Vagina (tissue), 2 donors: ENCODE measurements at regions not wholly inside any gene's neighbourhood (a gene's known extent, or its start where the extent isn't known, plus 50 kb on each side); places are given as distances from the start of the nearest gene placed in this dataset.

ENCODE experiments used
- DNase-seq, 2 donors: peaks; one replicate each; pipeline ENCODE4 v3.0.0-alpha.2; 2017; ENCODE audit errors: extremely low spot score in 2 of 2
- H3K27ac ChIP-seq: fragments of 200-600 bp; sonication (generic); one replicate; pipeline ENCODE4 v1.5.1; 2019
- H3K27me3 ChIP-seq: fragments of 200-600 bp; sonication (generic); one replicate; pipeline ENCODE4 v1.5.1; 2019
- H3K36me3 ChIP-seq, 2 donors: fragments of 200-600 bp; sonication (generic); one replicate each; pipeline ENCODE4 v1.5.1; 2017 to 2019
- H3K4me1 ChIP-seq: fragments of 200-600 bp; sonication (generic); one replicate; pipeline ENCODE4 v1.5.1; 2019
- H3K4me3 ChIP-seq, 2 donors: fragments of 200-600 bp; sonication (generic); 1 replicate in 1 of 2; 2 replicates in 1 of 2; pipeline ENCODE4 v1.5.1; 2016 to 2019
- H3K9me3 ChIP-seq: fragments of 200-600 bp; sonication (generic); one replicate; pipeline ENCODE4 v1.5.1; 2019
- POLR2A ChIP-seq, 2 donors: fragments of 450-650 bp; IDR thresholded peaks; one replicate each; pipeline ENCODE4 v1.6.1; 2017; ENCODE audit warnings: antibody characterized with exemption in 2 of 2, mild to moderate bottlenecking in 2 of 2, moderate library complexity in 2 of 2
- POLR2AphosphoS5 ChIP-seq, 2 donors: sonication (generic); formaldehyde crosslinking; IDR thresholded peaks; one replicate each; pipeline ENCODE4 v1.9.0; 2017; ENCODE audit warnings: antibody characterized with exemption in 2 of 2, mild to moderate bottlenecking in 2 of 2, low read depth in 1 of 2; ENCODE audit not compliant: insufficient read depth in 1 of 2
- intact Hi-C: fragments of 100-400 bp; cut with DNase I; formaldehyde crosslinking; loops from one replicate; pipeline ENCODE4 v1.15.1; 2023
- TF ChIP-seq, protein P1 (sequence below), 3 experiments: fragments of 450-650 bp in 2 of 3; fragments of 200-600 bp in 1 of 3; sonication (generic) in 1 of 3; IDR thresholded peaks; one replicate each; pipeline ENCODE4 v1.5.1; 2017 to 2019; ENCODE audit warnings: antibody characterized with exemption in 3 of 3, mild to moderate bottlenecking in 2 of 3, moderate library complexity in 2 of 3

DNA sequence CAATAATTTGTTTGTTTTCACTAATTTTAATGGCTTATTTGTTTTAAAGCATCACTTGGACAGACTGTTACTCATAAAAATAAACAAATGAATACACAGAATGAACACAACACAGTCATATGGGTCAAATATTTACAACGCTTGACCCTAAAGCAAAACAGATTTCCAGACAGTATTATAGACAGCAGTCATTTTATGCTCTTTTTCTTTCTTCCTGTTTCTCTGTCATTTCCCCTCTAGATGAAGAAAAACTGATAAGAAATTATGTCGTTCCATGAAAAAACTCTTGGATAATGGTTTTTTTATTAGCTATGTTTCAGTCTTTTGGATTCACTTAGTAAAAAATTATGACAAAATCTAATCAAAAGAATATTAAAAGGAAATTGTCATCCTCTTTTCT lies 297.3 kb upstream of the NEGR1 start:
- Histone ChIP-seq H3K27me3 (no peaks in the 10 kb centered on the region), H3K4me3 (no peak overlapping the region), H3K27ac (no peak overlapping the region), H3K4me1 (no peaks in the 10 kb centered on the region), H3K36me3 (no peaks in the 10 kb centered on the region), H3K9me3 (no peaks in the 10 kb centered on the region)
- intact Hi-C loops: no loop called here
- TF ChIP-seq POLR2AphosphoS5 (IDR thresholded peaks at IDR 0.05; ENCODE audit: insufficient read depth in 1 of 2, low read depth in 1 of 2) (no peak), POLR2A (IDR thresholded peaks at IDR 0.05) (no peak)
- TF ChIP-seq, protein P1, sequence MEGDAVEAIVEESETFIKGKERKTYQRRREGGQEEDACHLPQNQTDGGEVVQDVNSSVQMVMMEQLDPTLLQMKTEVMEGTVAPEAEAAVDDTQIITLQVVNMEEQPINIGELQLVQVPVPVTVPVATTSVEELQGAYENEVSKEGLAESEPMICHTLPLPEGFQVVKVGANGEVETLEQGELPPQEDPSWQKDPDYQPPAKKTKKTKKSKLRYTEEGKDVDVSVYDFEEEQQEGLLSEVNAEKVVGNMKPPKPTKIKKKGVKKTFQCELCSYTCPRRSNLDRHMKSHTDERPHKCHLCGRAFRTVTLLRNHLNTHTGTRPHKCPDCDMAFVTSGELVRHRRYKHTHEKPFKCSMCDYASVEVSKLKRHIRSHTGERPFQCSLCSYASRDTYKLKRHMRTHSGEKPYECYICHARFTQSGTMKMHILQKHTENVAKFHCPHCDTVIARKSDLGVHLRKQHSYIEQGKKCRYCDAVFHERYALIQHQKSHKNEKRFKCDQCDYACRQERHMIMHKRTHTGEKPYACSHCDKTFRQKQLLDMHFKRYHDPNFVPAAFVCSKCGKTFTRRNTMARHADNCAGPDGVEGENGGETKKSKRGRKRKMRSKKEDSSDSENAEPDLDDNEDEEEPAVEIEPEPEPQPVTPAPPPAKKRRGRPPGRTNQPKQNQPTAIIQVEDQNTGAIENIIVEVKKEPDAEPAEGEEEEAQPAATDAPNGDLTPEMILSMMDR (IDR thresholded peaks at IDR 0.05): no peak
- no peak for DNase-seq

DNA sequence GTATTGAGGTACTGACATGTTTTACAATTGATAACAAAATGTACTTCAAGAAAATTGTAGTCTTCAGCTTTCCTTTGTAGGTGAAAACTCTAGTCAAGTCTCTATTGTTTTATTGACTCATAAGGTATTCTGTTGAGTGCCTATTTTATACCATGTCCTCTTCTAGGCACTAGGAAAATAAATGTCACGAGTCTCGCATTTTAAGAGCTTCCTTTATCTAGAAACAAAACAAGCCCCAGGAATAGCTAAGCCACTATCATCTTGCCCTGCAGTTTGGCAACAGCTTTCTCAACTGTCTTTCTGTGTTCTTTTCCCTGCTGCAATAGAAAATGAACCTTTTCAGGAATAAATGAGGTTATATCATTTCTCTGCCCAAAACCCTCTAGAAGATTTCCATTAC lies 288.5 kb upstream of the NEGR1 start:
- no peak for DNase-seq
- H3K27me3 ChIP-seq: no peaks in the 10 kb centered on the region
- H3K4me3 ChIP-seq: no peak overlapping the region
- TF ChIP-seq, protein P1 (IDR thresholded peaks at IDR 0.05): no peak
- TF ChIP-seq POLR2AphosphoS5 (IDR thresholded peaks at IDR 0.05; ENCODE audit: insufficient read depth in 1 of 2, low read depth in 1 of 2): no peak
- TF ChIP-seq POLR2A (IDR thresholded peaks at IDR 0.05): no peak
- no peaks in the 10 kb centered on the region for H3K4me1 ChIP-seq
- H3K9me3 ChIP-seq: no peaks in the 10 kb centered on the region
- intact Hi-C loops: no loop called here
- H3K27ac ChIP-seq: no peak overlapping the region
- no peaks in the 10 kb centered on the region for H3K36me3 ChIP-seq

DNA sequence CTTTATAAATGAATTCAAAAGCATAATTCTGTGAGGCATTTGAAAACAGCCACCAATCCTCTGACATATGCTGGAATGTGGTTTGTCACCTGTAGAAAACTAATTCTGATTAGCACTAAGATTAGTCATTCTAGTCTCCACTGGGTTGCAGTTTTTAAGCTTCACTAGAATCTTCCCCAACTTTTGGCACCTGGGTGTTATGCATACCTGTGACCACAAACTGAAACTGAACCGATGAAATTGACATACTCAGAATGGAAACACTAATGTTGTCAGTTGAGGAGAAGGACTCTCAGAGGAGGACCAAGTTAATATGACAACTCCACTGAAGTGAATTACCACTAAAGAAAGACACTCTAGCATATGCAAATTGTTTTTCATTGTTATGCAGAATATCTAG lies 285.8 kb upstream of the NEGR1 start:
- intact Hi-C loops: no loop called here
- Histone ChIP-seq H3K27me3 (no peaks in the 10 kb centered on the region), H3K27ac (no peak overlapping the region), H3K4me1 (no peaks in the 10 kb centered on the region), H3K4me3 (no peak overlapping the region), H3K9me3 (no peaks in the 10 kb centered on the region), H3K36me3 (no peaks in the 10 kb centered on the region)
- no peak for TF ChIP-seq POLR2A (IDR thresholded peaks at IDR 0.05)
- TF ChIP-seq POLR2AphosphoS5 (IDR thresholded peaks at IDR 0.05; ENCODE audit: insufficient read depth in 1 of 2, low read depth in 1 of 2): no peak
- TF ChIP-seq, protein P1 (IDR thresholded peaks at IDR 0.05): no peak
- DNase-seq: no peak

GRCh38 chr1:72567521-72567920 lies 285.2 kb upstream of the NEGR1 start:
- TF ChIP-seq POLR2AphosphoS5 (IDR thresholded peaks at IDR 0.05; ENCODE audit: insufficient read depth in 1 of 2, low read depth in 1 of 2) (no peak), POLR2A (IDR thresholded peaks at IDR 0.05) (no peak)
- TF ChIP-seq, protein P1 (IDR thresholded peaks at IDR 0.05): no peak
- no peak for DNase-seq
- H3K27me3 ChIP-seq: no peaks in the 10 kb centered on the region
- intact Hi-C loops: no loop called here
- no peak overlapping the region for H3K27ac ChIP-seq
- H3K4me3 ChIP-seq: no peak overlapping the region
- no peaks in the 10 kb centered on the region for H3K36me3 ChIP-seq
- no peaks in the 10 kb centered on the region for H3K9me3 ChIP-seq
- H3K4me1 ChIP-seq: no peaks in the 10 kb centered on the region

DNA sequence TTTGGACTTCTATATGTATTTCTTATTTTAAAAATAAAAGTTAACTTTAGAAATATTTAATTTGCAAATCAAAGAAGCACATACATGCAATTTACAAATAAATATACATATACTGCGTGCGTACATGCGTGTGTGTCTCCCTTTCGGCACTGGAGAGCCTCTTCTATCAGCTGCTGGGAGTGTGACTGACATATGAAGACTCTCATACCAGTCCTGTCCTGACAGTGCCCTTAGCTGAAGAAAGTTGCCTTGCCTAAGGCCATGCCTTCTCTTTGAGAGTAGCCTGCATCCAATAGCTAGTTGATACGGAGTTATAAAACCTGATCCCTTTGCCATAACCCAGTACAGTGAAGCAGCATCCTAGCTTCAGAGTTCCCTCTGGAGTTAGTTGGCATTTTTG lies 282.4 kb upstream of the NEGR1 start:
- no peak overlapping the region for H3K4me3 ChIP-seq
- H3K4me1 ChIP-seq: no peaks in the 10 kb centered on the region
- no peaks in the 10 kb centered on the region for H3K36me3 ChIP-seq
- no peak for DNase-seq
- H3K9me3 ChIP-seq: no peaks in the 10 kb centered on the region
- TF ChIP-seq POLR2A (IDR thresholded peaks at IDR 0.05): no peak
- TF ChIP-seq, protein P1 (IDR thresholded peaks at IDR 0.05): no peak
- H3K27ac ChIP-seq: no peak overlapping the region
- intact Hi-C loops: no loop called here
- H3K27me3 ChIP-seq: no peaks in the 10 kb centered on the region
